NCI-H2081 treated with DMSO at 0.1 percent for 48 hours (cell line): ENCODE measurements at regions not wholly inside any gene's neighbourhood (a gene's known extent, or its start where the extent isn't known, plus 50 kb on each side); places are given as distances from the start of the nearest gene placed in this dataset.

ENCODE experiments used
- DNase-seq: peaks from one replicate; lab custom pipeline; 2025; lab: John Stamatoyannopoulos, UW

GRCh38 chr1:219476116-219476515, 136.8 kb downstream of the ZC3H11B start:
- DNase-seq: no peak

- DNase-seq: no peak
Measured at GRCh38 chr1:219472596-219472995, 140.3 kb downstream of the ZC3H11B start.

GRCh38 chr1:219467524-219467923, 145.4 kb downstream of the ZC3H11B start:
- no peak for DNase-seq

GRCh38 chr1:219466766-219467165, 146.1 kb downstream of the ZC3H11B start:
- DNase-seq: no peak

- no peak for DNase-seq
Measured at GRCh38 chr1:219465212-219466093, 147.5 kb downstream of the ZC3H11B start.

GRCh38 chr1:219463636-219464035, 149.3 kb downstream of the ZC3H11B start:
- DNase-seq: no peak

- DNase-seq: no peak
Measured at GRCh38 chr1:219461981-219462400, 150.9 kb downstream of the ZC3H11B start.

GRCh38 chr1:219460896-219461815, 151.7 kb downstream of the ZC3H11B start:
- no peak for DNase-seq

GRCh38 chr1:219460081-219460895, 152.6 kb downstream of the ZC3H11B start:
- DNase-seq: no peak

GRCh38 chr1:219459351-219460080, 153.4 kb downstream of the ZC3H11B start:
- DNase-seq: no peak

GRCh38 chr1:219446288-219446687, 166.6 kb downstream of the ZC3H11B start:
- no peak for DNase-seq

GRCh38 chr1:219445864-219446263, 167.0 kb downstream of the ZC3H11B start:
- no peak for DNase-seq

- no peak for DNase-seq
Measured at GRCh38 chr1:219444474-219444873, 168.4 kb downstream of the ZC3H11B start.

- no peak for DNase-seq
Measured at GRCh38 chr1:219443763-219444162, 169.1 kb downstream of the ZC3H11B start.

- DNase-seq: no peak
Measured at GRCh38 chr1:219442611-219443061, 170.3 kb downstream of the ZC3H11B start.

GRCh38 chr1:219441884-219442283, 171.0 kb downstream of the ZC3H11B start:
- no peak for DNase-seq

- no peak for DNase-seq
Measured at GRCh38 chr1:219439376-219439775, 173.5 kb downstream of the ZC3H11B start.

- DNase-seq: no peak
Measured at GRCh38 chr1:219438386-219438785, 174.5 kb downstream of the ZC3H11B start.

- no peak for DNase-seq
Measured at GRCh38 chr1:219434923-219435297, 178.0 kb downstream of the ZC3H11B start.

- no peak for DNase-seq
Measured at GRCh38 chr1:219434285-219434922, 178.5 kb downstream of the ZC3H11B start.
